ENCODE measurements at regions not wholly inside any gene's neighbourhood (a gene's known extent, or its start where the extent isn't known, plus 50 kb on each side); places are given as distances from the start of the nearest gene placed in this dataset.

DNA sequence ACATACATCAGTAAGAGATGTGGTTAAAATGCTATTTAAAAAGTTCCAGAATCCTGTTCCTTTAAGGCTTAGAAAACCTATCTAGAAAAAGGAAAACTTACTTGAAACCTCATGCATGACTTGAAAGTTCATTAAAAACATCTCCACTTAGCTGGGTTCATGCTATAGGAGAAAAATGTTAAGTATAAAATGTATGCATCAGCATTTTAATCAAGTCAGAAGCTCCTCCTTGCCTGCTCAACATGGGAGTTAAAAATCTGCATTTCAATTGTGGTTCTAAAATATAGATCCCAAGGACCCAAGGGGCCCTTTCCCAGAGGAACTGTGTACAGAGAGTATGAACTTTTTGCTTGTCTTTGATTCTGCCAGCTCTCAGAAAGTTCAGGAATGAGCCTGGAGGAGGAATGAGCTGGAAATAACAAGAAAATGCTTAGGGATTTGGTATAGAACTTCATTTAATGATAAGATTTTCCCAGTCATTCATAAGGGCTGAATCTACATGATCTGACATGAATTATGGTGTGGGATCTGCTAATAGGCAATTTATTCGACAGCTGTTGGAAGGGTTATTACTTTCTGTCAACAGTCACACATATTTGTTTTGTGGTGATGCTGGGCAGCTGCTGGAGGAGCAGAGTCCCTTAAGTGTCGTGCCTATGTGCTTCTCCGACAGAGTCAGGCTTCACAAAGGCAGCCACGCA, 85.6 kb upstream of the MTPN start:
- TF ChIP-seq, protein P1, sequence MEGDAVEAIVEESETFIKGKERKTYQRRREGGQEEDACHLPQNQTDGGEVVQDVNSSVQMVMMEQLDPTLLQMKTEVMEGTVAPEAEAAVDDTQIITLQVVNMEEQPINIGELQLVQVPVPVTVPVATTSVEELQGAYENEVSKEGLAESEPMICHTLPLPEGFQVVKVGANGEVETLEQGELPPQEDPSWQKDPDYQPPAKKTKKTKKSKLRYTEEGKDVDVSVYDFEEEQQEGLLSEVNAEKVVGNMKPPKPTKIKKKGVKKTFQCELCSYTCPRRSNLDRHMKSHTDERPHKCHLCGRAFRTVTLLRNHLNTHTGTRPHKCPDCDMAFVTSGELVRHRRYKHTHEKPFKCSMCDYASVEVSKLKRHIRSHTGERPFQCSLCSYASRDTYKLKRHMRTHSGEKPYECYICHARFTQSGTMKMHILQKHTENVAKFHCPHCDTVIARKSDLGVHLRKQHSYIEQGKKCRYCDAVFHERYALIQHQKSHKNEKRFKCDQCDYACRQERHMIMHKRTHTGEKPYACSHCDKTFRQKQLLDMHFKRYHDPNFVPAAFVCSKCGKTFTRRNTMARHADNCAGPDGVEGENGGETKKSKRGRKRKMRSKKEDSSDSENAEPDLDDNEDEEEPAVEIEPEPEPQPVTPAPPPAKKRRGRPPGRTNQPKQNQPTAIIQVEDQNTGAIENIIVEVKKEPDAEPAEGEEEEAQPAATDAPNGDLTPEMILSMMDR (IDR thresholded peaks at IDR 0.05; ENCODE audit: partially characterized antibody, unreplicated experiment): no peak

DNA sequence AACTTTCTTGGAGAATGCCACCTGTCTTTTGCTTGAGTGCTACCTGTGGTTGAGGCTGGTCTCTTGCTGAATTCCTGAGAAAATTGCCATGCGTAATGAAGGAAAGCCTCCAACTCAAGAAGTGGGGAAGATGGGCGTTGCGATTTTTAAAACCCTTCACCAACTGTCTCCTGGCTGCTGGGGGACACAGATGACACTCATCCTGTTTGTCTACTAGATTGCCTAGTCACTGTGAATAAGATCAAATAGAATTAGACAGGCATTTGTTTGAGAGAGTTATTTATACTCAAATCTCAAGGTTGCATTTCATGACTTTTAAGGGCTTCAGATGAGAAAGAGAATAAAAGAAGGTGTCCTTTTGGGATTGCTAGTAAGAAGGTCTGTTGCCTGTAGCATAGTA, 84.3 kb upstream of the MTPN start:
- H3K4me1 Mint-ChIP-seq (ENCODE audit: low read depth, unreplicated experiment): peaks cover 14% of the 10 kb centered on the region
- no peak overlapping the region for H3K4me3 Mint-ChIP-seq (ENCODE audit: unreplicated experiment)
- H3K27ac Mint-ChIP-seq (ENCODE audit: unreplicated experiment): no peak overlapping the region
- no peak for DNase-seq
- H3K36me3 Mint-ChIP-seq (ENCODE audit: unreplicated experiment): peaks cover 4% of the 10 kb centered on the region
- TF ChIP-seq, protein P1 (IDR thresholded peaks at IDR 0.05; ENCODE audit: partially characterized antibody, unreplicated experiment): no peak
- H3K9me3 Mint-ChIP-seq (ENCODE audit: unreplicated experiment): peaks cover 2% of the 10 kb centered on the region
- H3K27me3 Mint-ChIP-seq (ENCODE audit: unreplicated experiment): peaks cover 2% of the 10 kb centered on the region

More for the DNA sequence above, 85.6 kb upstream of the MTPN start:
- Mint-ChIP-seq H3K27me3 (ENCODE audit: unreplicated experiment) (peaks cover 4% of the 10 kb centered on the region), H3K4me1 (ENCODE audit: low read depth, unreplicated experiment) (peaks cover 11% of the 10 kb centered on the region), H3K36me3 (ENCODE audit: unreplicated experiment) (peaks cover 4% of the 10 kb centered on the region), H3K27ac (ENCODE audit: unreplicated experiment) (no peak overlapping the region), H3K4me3 (ENCODE audit: unreplicated experiment) (no peak overlapping the region), H3K9me3 (ENCODE audit: unreplicated experiment) (peaks cover 2% of the 10 kb centered on the region)
- DNase-seq: no peak

DNA sequence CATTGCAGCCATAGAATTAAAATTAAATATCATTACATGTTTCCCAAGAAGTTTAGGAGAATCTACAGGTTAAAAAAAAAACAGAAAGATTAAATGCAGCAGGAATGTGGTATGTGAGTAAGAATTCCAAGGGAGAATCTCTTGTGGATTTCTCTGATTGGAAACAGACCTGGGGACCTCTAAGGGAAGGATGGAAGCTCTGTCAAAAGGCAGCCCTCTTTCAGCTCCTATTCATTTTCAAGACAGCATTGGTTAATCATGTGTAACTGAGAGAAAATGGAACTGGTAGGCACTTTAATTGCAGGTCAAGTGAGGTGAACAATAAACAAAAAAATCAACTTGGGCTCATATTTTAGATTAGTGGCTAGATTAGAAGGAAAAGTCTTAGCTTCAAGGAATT, 81.4 kb upstream of the MTPN start:
- H3K4me3 Mint-ChIP-seq (ENCODE audit: unreplicated experiment): no peak overlapping the region
- TF ChIP-seq, protein P1 (IDR thresholded peaks at IDR 0.05; ENCODE audit: partially characterized antibody, unreplicated experiment): no peak
- no peaks in the 10 kb centered on the region for H3K36me3 Mint-ChIP-seq (ENCODE audit: unreplicated experiment)
- H3K9me3 Mint-ChIP-seq (ENCODE audit: unreplicated experiment): no peaks in the 10 kb centered on the region
- H3K4me1 Mint-ChIP-seq (ENCODE audit: low read depth, unreplicated experiment): peaks cover 14% of the 10 kb centered on the region
- H3K27me3 Mint-ChIP-seq (ENCODE audit: unreplicated experiment): peaks cover 2% of the 10 kb centered on the region
- no peak for DNase-seq
- no peak overlapping the region for H3K27ac Mint-ChIP-seq (ENCODE audit: unreplicated experiment)

DNA sequence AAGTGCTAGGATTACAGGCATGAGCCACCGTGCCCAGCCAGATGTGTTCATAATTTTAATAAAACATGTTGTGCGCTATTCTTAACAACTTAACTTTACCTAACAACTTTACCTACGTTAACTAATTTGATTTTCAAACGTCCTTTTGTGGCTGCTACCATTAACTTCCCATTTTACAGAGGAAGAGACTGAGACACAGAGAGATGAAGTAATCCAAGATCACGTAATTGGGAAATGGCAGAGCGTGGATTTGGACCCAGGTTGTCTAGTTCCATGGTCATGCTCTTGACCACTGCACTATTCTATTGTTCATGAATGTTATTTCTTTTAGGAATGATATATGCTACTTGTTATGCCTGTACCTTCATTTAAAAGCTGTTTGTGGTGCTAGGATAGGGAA, 80.3 kb upstream of the MTPN start:
- Mint-ChIP-seq H3K27ac (ENCODE audit: unreplicated experiment) (no peak overlapping the region), H3K9me3 (ENCODE audit: unreplicated experiment) (no peaks in the 10 kb centered on the region), H3K4me3 (ENCODE audit: unreplicated experiment) (no peak overlapping the region), H3K4me1 (ENCODE audit: low read depth, unreplicated experiment) (peaks cover 8% of the 10 kb centered on the region), H3K27me3 (ENCODE audit: unreplicated experiment) (peaks cover 2% of the 10 kb centered on the region), H3K36me3 (ENCODE audit: unreplicated experiment) (no peaks in the 10 kb centered on the region)
- no peak for DNase-seq
- TF ChIP-seq, protein P1 (IDR thresholded peaks at IDR 0.05; ENCODE audit: partially characterized antibody, unreplicated experiment): no peak

DNA sequence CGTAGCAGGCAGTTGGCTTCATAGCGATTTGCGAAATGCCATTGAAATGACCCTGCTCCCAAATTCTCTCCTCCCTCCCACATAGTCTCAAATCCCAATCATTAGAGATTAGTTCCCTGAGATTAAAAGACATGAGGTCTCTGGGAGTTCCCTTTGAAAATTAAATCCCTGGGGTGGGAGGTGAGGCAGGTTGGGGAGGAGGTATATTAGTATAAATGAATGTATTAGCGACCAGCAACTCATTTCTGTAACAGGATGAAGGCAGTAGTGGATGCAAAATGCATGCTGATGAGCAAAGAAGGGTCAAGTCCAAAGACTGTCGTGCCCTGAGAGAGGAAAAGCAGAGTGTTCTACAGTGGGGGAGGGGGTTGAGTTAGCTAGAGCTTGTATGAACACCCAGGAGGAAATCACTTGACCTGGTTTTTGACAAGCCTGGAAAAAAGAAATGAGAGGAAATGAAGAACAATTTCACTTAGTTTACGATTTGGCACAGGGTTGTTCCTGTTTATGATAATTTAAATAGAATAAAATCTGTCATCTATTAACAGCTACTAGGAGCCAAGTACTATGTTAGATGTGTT, 79.6 kb upstream of the MTPN start:
- Mint-ChIP-seq H3K27ac (ENCODE audit: unreplicated experiment) (no peak overlapping the region), H3K4me1 (ENCODE audit: low read depth, unreplicated experiment) (peaks cover 4% of the 10 kb centered on the region)
- TF ChIP-seq, protein P1 (IDR thresholded peaks at IDR 0.05; ENCODE audit: partially characterized antibody, unreplicated experiment): no peak

More for the DNA sequence above, 79.6 kb upstream of the MTPN start:
- peaks cover 2% of the 10 kb centered on the region for H3K27me3 Mint-ChIP-seq (ENCODE audit: unreplicated experiment)
- no peak for DNase-seq
- no peak overlapping the region for H3K4me3 Mint-ChIP-seq (ENCODE audit: unreplicated experiment)
- no peaks in the 10 kb centered on the region for H3K9me3 Mint-ChIP-seq (ENCODE audit: unreplicated experiment)
- no peaks in the 10 kb centered on the region for H3K36me3 Mint-ChIP-seq (ENCODE audit: unreplicated experiment)

All from glutamatergic neuron (in vitro differentiated cells).